Endothelial cell of umbilical vein (primary cell): ENCODE measurements at regions not wholly inside any gene's neighbourhood (a gene's known extent, or its start where the extent isn't known, plus 50 kb on each side); places are given as distances from the start of the nearest gene placed in this dataset.

ENCODE experiments used
- POLR2A ChIP-seq: IDR thresholded peaks from 2 replicates; pipeline ENCODE4 v1.6.1; 2012; ENCODE audit warnings: low read depth, mild to moderate bottlenecking, control low read depth, low read length
- TF ChIP-seq, protein P1 (sequence below), 2 donors: IDR thresholded peaks; 1 replicate in 1 of 2; 2 replicates in 1 of 2; pipeline ENCODE4 v1.5.1; 2011; ENCODE audit warnings: low read length in 2 of 2, mild to moderate bottlenecking in 2 of 2, moderate library complexity in 2 of 2, control low read depth in 1 of 2, inconsistent platforms in 1 of 2, low read depth in 1 of 2; ENCODE audit not compliant: insufficient read depth in 1 of 2; ENCODE audit errors: extremely low read depth in 1 of 2
- TF ChIP-seq, protein P2 (sequence below): IDR thresholded peaks from 2 replicates; pipeline ENCODE4 v1.6.1; 2011; ENCODE audit not compliant: insufficient read depth, insufficient read length

DNA sequence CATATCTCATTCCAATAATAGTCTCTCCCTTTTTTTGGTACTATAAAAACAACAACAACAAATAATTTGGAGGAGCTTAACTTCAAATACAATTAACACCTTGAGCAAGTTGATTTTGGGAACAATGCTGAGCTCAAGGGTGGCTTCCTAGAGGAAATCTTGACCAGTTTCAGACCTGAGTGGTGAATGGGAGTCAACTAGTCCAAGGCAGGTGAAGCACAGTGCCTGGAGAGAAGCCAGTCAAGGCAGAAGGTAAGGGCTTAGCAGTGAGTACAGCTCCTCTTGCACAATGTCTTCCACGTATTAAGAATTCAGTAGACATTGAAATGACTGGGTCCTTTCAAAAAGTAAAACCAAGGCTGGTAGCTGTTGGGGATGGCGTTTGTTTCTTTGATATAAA, 444.8 kb downstream of the ATP23 start:
- no peak for TF ChIP-seq POLR2A
- TF ChIP-seq, protein P1, sequence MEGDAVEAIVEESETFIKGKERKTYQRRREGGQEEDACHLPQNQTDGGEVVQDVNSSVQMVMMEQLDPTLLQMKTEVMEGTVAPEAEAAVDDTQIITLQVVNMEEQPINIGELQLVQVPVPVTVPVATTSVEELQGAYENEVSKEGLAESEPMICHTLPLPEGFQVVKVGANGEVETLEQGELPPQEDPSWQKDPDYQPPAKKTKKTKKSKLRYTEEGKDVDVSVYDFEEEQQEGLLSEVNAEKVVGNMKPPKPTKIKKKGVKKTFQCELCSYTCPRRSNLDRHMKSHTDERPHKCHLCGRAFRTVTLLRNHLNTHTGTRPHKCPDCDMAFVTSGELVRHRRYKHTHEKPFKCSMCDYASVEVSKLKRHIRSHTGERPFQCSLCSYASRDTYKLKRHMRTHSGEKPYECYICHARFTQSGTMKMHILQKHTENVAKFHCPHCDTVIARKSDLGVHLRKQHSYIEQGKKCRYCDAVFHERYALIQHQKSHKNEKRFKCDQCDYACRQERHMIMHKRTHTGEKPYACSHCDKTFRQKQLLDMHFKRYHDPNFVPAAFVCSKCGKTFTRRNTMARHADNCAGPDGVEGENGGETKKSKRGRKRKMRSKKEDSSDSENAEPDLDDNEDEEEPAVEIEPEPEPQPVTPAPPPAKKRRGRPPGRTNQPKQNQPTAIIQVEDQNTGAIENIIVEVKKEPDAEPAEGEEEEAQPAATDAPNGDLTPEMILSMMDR (IDR thresholded peaks at IDR 0.05; ENCODE audit: extremely low read depth in 1 of 2, insufficient read depth in 1 of 2, low read depth in 1 of 2, low read length in 2 of 2): no peak
- TF ChIP-seq, protein P2, sequence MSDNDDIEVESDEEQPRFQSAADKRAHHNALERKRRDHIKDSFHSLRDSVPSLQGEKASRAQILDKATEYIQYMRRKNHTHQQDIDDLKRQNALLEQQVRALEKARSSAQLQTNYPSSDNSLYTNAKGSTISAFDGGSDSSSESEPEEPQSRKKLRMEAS: no peak
